OCI-LY1 (cell line): ENCODE measurements at regions not wholly inside any gene's neighbourhood (a gene's known extent, or its start where the extent isn't known, plus 50 kb on each side); places are given as distances from the start of the nearest gene placed in this dataset.
A peak's percentile ranks its signal among the peaks of the same experiment; 100 is the strongest.

Experiments
- EZH2 ChIP-seq: fragments of 200-600 bp; sonication (generic), shearing (Covaris generic); IDR thresholded peaks from 2 replicates; pipeline ENCODE4 v1.8.0; 2017; ENCODE audit warnings: borderline replicate concordance, mixed run types, mild to moderate bottlenecking, antibody characterized with exemption, low read length, moderate library complexity, mixed read lengths
- TF ChIP-seq, protein P1 (sequence below): fragments of 200-600 bp; sonication (generic), shearing (Covaris generic); IDR thresholded peaks from 2 replicates; pipeline ENCODE4 v1.5.1; 2017; ENCODE audit warnings: mild to moderate bottlenecking, antibody characterized with exemption, low read length, moderate library complexity, mixed read lengths

DNA sequence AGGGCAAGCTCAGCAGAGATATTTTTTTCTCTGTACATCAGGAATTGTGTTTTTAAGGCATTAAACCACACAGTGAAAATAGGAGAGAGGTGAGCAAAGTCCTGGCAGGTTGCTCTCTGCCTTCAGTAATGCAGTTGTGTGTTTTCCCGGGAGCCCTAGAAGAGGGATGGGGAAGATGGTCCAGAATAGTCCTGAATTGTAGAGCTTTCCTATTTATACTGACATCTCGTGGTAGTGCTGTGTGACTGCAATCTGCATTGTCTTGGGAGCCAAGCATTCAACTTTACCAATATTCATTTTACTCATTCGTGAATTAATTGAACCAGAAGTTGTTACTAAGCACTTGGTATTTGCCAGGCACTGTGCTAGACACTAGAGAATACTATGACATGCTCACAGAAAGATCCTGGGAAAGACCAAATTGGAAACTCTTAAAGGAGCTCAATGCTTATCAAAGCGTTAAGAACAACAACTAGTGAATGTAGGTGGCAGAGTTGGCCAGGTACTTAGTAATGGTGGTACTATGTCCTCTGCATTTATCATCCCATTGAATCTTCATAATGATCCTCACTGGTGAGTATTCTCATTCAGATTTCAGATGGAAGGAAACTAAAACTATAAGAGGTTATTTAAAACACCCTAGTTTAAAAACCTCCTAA lies 214.6 kb downstream of the TRIB2 start:
- TF ChIP-seq, protein P1, sequence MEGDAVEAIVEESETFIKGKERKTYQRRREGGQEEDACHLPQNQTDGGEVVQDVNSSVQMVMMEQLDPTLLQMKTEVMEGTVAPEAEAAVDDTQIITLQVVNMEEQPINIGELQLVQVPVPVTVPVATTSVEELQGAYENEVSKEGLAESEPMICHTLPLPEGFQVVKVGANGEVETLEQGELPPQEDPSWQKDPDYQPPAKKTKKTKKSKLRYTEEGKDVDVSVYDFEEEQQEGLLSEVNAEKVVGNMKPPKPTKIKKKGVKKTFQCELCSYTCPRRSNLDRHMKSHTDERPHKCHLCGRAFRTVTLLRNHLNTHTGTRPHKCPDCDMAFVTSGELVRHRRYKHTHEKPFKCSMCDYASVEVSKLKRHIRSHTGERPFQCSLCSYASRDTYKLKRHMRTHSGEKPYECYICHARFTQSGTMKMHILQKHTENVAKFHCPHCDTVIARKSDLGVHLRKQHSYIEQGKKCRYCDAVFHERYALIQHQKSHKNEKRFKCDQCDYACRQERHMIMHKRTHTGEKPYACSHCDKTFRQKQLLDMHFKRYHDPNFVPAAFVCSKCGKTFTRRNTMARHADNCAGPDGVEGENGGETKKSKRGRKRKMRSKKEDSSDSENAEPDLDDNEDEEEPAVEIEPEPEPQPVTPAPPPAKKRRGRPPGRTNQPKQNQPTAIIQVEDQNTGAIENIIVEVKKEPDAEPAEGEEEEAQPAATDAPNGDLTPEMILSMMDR: peak; percentile 88
- TF ChIP-seq EZH2: no peak
